ENCODE measurements at regions not wholly inside any gene's neighbourhood (a gene's known extent, or its start where the extent isn't known, plus 50 kb on each side); places are given as distances from the start of the nearest gene placed in this dataset.
A peak's percentile ranks its signal among the peaks of the same experiment; 100 is the strongest.

DNA sequence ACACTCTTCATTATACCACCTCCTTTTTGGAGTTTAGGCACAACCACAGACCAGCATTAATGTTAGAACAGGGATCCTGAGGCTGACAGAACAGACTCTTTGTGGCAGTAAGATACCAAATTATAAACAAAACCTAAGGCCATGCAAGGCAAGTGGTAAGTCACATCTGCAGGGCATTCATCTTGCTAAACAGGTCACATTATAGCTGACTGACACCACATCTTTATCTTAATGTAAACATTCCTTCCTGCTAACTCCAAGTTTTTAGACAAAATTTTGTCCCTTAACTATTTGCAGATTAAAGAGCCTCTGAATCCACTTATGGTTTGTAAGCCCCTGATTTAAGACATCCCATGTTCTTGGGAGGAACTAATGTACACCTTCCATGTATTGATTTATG, 500.6 kb downstream of the PYDC2 start:
- Histone ChIP-seq H3K36me3 (ENCODE audit: control insufficient read depth in 2 of 2, insufficient read depth in 1 of 2, low read length in 2 of 2) (no peaks in the 10 kb centered on the region), H3K27ac (ENCODE audit: extremely low read depth, low read depth, low read length) (peak overlapping the region; percentile 2; the same call in 1 of the 2 replicates), H3K4me3 (ENCODE audit: low read depth, low read length) (no peak overlapping the region), H3K9me3 (ENCODE audit: control insufficient read depth, insufficient read depth, low read depth, low read length) (no peaks in the 10 kb centered on the region), H3K4me1 (ENCODE audit: control insufficient read depth, insufficient read depth, low read length) (peaks cover 24% of the 10 kb centered on the region)
- ChIA-PET CTCF (no interaction called here), POLR2A (no interaction called here)
- TF ChIP-seq TRIM28 (IDR thresholded peaks at IDR 0.05; ENCODE audit: borderline replicate concordance, low read length): peak; percentile 65; the same call in 1 of the 2 replicates
- TF ChIP-seq MYNN (tag by site-specific recombination; IDR thresholded peaks at IDR 0.05; ENCODE audit: borderline replicate concordance): no peak
- peak; percentile 18; the same call in 1 of the 2 replicates for TF ChIP-seq FEZF1 (tag by site-specific recombination; IDR thresholded peaks at IDR 0.05)
- no peak for TF ChIP-seq ZEB2 (tag by site-specific recombination; IDR thresholded peaks at IDR 0.05)
- TF ChIP-seq, protein P1, sequence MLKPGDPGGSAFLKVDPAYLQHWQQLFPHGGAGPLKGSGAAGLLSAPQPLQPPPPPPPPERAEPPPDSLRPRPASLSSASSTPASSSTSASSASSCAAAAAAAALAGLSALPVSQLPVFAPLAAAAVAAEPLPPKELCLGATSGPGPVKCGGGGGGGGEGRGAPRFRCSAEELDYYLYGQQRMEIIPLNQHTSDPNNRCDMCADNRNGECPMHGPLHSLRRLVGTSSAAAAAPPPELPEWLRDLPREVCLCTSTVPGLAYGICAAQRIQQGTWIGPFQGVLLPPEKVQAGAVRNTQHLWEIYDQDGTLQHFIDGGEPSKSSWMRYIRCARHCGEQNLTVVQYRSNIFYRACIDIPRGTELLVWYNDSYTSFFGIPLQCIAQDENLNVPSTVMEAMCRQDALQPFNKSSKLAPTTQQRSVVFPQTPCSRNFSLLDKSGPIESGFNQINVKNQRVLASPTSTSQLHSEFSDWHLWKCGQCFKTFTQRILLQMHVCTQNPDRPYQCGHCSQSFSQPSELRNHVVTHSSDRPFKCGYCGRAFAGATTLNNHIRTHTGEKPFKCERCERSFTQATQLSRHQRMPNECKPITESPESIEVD (tag by site-specific recombination; IDR thresholded peaks at IDR 0.05): peak; percentile 77
- peak; percentile 59; the same call in 1 of the 2 replicates for TF ChIP-seq SP7 (tag by site-specific recombination; IDR thresholded peaks at IDR 0.05)
- TF ChIP-seq, protein P2, sequence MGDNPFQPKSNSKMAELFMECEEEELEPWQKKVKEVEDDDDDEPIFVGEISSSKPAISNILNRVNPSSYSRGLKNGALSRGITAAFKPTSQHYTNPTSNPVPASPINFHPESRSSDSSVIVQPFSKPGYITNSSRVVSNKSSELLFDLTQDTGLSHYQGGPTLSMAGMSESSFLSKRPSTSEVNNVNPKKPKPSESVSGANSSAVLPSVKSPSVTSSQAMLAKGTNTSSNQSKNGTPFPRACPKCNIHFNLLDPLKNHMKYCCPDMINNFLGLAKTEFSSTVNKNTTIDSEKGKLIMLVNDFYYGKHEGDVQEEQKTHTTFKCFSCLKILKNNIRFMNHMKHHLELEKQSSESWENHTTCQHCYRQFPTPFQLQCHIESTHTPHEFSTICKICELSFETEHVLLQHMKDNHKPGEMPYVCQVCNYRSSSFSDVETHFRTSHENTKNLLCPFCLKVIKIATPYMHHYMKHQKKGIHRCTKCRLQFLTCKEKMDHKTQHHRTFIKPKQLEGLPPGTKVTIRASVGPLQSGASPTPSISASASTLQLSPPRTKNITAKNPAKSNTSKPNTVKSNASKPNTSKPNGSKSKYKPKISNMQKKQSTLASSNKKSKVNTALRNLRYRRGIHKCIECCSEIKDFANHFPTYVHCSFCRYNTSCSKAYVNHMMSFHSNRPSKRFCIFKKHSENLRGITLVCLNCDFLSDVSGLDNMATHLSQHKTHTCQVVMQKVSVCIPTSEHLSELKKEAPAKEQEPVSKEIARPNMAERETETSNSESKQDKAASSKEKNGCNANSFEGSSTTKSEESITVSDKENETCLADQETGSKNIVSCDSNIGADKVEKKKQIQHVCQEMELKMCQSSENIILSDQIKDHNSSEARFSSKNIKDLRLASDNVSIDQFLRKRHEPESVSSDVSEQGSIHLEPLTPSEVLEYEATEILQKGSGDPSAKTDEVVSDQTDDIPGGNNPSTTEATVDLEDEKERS (tag by site-specific recombination; IDR thresholded peaks at IDR 0.05): no peak
- peak; percentile 72 for TF ChIP-seq ZXDB (tag by site-specific recombination; IDR thresholded peaks at IDR 0.05)

DNA sequence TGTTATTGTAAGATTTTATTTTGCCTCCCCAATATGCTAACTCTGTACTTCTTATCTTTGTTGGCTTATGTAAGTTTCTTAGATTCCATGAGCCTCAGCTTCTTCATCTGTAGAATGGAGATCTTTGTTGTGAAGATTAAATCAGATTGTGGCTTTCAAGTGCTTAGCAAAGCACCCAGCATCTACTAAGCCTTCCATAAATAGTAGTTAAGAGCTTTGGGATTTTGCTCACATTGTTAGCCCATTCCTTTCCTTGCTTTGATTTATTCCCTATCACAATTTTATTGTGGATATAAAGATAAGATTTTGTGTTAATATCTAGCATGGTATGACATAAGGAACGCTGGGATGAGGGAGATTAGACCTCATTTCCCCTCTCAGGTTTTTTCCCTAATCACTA, 501.4 kb downstream of the PYDC2 start:
- no peak for TF ChIP-seq ZFP37 (tag by site-specific recombination; IDR thresholded peaks at IDR 0.05)
- TF ChIP-seq FEZF1 (tag by site-specific recombination; IDR thresholded peaks at IDR 0.05): peak; percentile 71
- TF ChIP-seq ZSCAN30 (tag by site-specific recombination; IDR thresholded peaks at IDR 0.05): peak; percentile 64
- no peak overlapping the region for H3K4me3 ChIP-seq (ENCODE audit: low read depth, low read length)
- H3K4me1 ChIP-seq (ENCODE audit: control insufficient read depth, insufficient read depth, low read length): peaks cover 24% of the 10 kb centered on the region
- no peak overlapping the region for H3K27ac ChIP-seq (ENCODE audit: extremely low read depth, low read depth, low read length)
- ChIA-PET POLR2A (no interaction called here), CTCF (no interaction called here)
- no peaks in the 10 kb centered on the region for H3K9me3 ChIP-seq (ENCODE audit: control insufficient read depth, insufficient read depth, low read depth, low read length)
- H3K36me3 ChIP-seq (ENCODE audit: control insufficient read depth in 2 of 2, insufficient read depth in 1 of 2, low read length in 2 of 2): no peaks in the 10 kb centered on the region

DNA sequence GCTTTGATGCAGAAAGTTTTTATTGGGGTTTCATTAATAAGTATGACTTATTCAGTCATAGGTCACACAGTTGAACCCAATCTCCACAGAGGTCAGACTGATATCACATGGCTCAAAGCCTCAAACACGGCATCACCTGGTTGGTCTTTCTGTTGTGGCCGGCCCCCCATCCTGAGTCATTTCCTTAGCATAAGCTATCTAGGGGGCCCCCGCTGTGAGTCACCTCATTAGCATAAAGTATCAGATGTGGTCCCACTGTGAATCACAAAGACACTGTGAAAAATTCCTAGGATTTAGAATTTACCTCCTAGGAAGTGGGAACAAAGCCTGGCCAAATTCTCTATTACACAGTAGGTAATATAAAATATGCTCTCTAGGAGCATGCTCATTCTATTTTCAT, 502.2 kb downstream of the PYDC2 start:
- Histone ChIP-seq H3K36me3 (ENCODE audit: control insufficient read depth in 2 of 2, insufficient read depth in 1 of 2, low read length in 2 of 2) (no peaks in the 10 kb centered on the region), H3K9me3 (ENCODE audit: control insufficient read depth, insufficient read depth, low read depth, low read length) (no peaks in the 10 kb centered on the region), H3K27ac (ENCODE audit: extremely low read depth, low read depth, low read length) (no peak overlapping the region), H3K4me1 (ENCODE audit: control insufficient read depth, insufficient read depth, low read length) (peaks cover 24% of the 10 kb centered on the region), H3K4me3 (ENCODE audit: low read depth, low read length) (no peak overlapping the region)
- CTCF ChIA-PET: interaction anchor here (0.6 kb wide), 1 partner anchor 207 kb away, joined by 3 read pairs; no protein-coding TSS in a partner anchor
- no peak for TF ChIP-seq RBAK (tag by site-specific recombination; IDR thresholded peaks at IDR 0.05)
- peak; percentile 66 for TF ChIP-seq ZIC2 (tag by site-specific recombination; IDR thresholded peaks at IDR 0.05)
- TF ChIP-seq GLIS2 (tag by site-specific recombination; IDR thresholded peaks at IDR 0.05): peak; percentile 21; the same call in 1 of the 2 replicates
- TF ChIP-seq YY1 (tag by site-specific recombination; IDR thresholded peaks at IDR 0.05): no peak
- TF ChIP-seq SP2 (tag by site-specific recombination; IDR thresholded peaks at IDR 0.05): no peak
- no peak for TF ChIP-seq ZBTB1 (tag by site-specific recombination; IDR thresholded peaks at IDR 0.05)
- no peak for TF ChIP-seq ZNF600 (tag by site-specific recombination; IDR thresholded peaks at IDR 0.05)
- peak; percentile 77 for TF ChIP-seq GLIS1 (tag by site-specific recombination; IDR thresholded peaks at IDR 0.05)
- POLR2A ChIA-PET: no interaction called here

Data from HEK293 (cell line).